ENCODE measurements at regions not wholly inside any gene's neighbourhood (a gene's known extent, or its start where the extent isn't known, plus 50 kb on each side); places are given as distances from the start of the nearest gene placed in this dataset.

- Mint-ChIP-seq H3K4me3 (no peak overlapping the region), H3K9me3 (peaks cover 17% of the 10 kb centered on the region), H3K36me3 (peaks cover 14% of the 10 kb centered on the region), H3K4me1 (peaks cover 54% of the 10 kb centered on the region), H3K27me3 (ENCODE audit: low read depth) (peaks cover 27% of the 10 kb centered on the region), H3K27ac (no peak overlapping the region)
- no peak for DNase-seq (ENCODE audit: low spot score)
- POLR2A ChIA-PET, result no interaction called here
- TF ChIP-seq ZSCAN18 (CRISPR knock-in tag; IDR thresholded peaks at IDR 0.05), result no peak
- CTCF ChIA-PET, result no interaction called here
- ATAC-seq, result no peak
Measured at GRCh38 chr2:236852100-236852976, 233.4 kb upstream of the COPS8 start.

- Mint-ChIP-seq H3K27me3 (ENCODE audit: low read depth) (peaks cover 30% of the 10 kb centered on the region), H3K4me1 (peaks cover 57% of the 10 kb centered on the region), H3K36me3 (peaks cover 14% of the 10 kb centered on the region), H3K4me3 (no peak overlapping the region), H3K27ac (no peak overlapping the region), H3K9me3 (peaks cover 17% of the 10 kb centered on the region)
- POLR2A ChIA-PET, result no interaction called here
- no peak for ATAC-seq
- DNase-seq (ENCODE audit: low spot score), result no peak
- no peak for TF ChIP-seq TEAD4 (CRISPR knock-in tag; IDR thresholded peaks at IDR 0.05)
- TF ChIP-seq NFYB (CRISPR knock-in tag; conservative IDR thresholded peaks at IDR 0.05; ENCODE audit: low read depth), result no peak
- no peak for TF ChIP-seq ATF1 (CRISPR knock-in tag; IDR thresholded peaks at IDR 0.05)
- TF ChIP-seq NR1H2 (CRISPR knock-in tag; IDR thresholded peaks at IDR 0.05), result no peak
- TF ChIP-seq SP1 (CRISPR knock-in tag; conservative IDR thresholded peaks at IDR 0.05), result no peak
- TF ChIP-seq PREB (CRISPR knock-in tag; IDR thresholded peaks at IDR 0.05; ENCODE audit: borderline replicate concordance), result no peak
- no peak for TF ChIP-seq MAX (CRISPR knock-in tag; IDR thresholded peaks at IDR 0.05)
- no peak for TF ChIP-seq ZBTB43 (CRISPR knock-in tag; IDR thresholded peaks at IDR 0.05)
- TF ChIP-seq E2F1 (CRISPR knock-in tag; IDR thresholded peaks at IDR 0.05), result no peak
- TF ChIP-seq ZNF281 (CRISPR knock-in tag; IDR thresholded peaks at IDR 0.05), result no peak
- no peak for TF ChIP-seq SOX15 (CRISPR knock-in tag; IDR thresholded peaks at IDR 0.05)
- TF ChIP-seq HMGXB4 (CRISPR knock-in tag; IDR thresholded peaks at IDR 0.05), result no peak
- TF ChIP-seq ERG (CRISPR knock-in tag; IDR thresholded peaks at IDR 0.05), result no peak
- CTCF ChIA-PET, result no interaction called here
Measured at GRCh38 chr2:236852977-236853374, 232.7 kb upstream of the COPS8 start.
